HG03135 (cell line): ENCODE measurements at regions not wholly inside any gene's neighbourhood (a gene's known extent, or its start where the extent isn't known, plus 50 kb on each side); places are given as distances from the start of the nearest gene placed in this dataset.
"Not testable (repeated sequence)": the region's sequence is repeated elsewhere in the genome, so short reads cannot be mapped to it uniquely, and the experiment has no call there.

ENCODE experiments used
- ATAC-seq: cut with Tn5 transposase; IDR thresholded peaks from one replicate; pipeline ENCODE4 v1.9.1; 2021; ENCODE audit warnings: mild to moderate bottlenecking, moderate library complexity; ENCODE audit not compliant: unreplicated experiment

- no peak for ATAC-seq
Observed at GRCh38 chrX:40852586-40852985, 117.2 kb upstream of the MED14 start.

- ATAC-seq = no peak
Observed at GRCh38 chrX:40853004-40853815, 117.9 kb upstream of the MED14 start.

GRCh38 chrX:40853816-40854123 lies 118.4 kb upstream of the MED14 start:
- ATAC-seq = no peak

GRCh38 chrX:40854242-40854641 lies 118.9 kb upstream of the MED14 start:
- ATAC-seq = no peak

GRCh38 chrX:40855411-40855810 lies 120.1 kb upstream of the MED14 start:
- no peak for ATAC-seq

GRCh38 chrX:40855932-40856515 lies 120.7 kb upstream of the MED14 start:
- no peak for ATAC-seq

GRCh38 chrX:40861952-40862554 lies 126.7 kb upstream of the MED14 start:
- ATAC-seq = not testable (repeated sequence)

- ATAC-seq = not testable (repeated sequence)
Observed at GRCh38 chrX:40863260-40863659, 127.9 kb upstream of the MED14 start.

- no peak for ATAC-seq
Observed at GRCh38 chrX:40863671-40864070, 128.3 kb upstream of the MED14 start.

GRCh38 chrX:40864972-40865371 lies 129.6 kb upstream of the MED14 start:
- no peak for ATAC-seq

- no peak for ATAC-seq
Observed at GRCh38 chrX:40866893-40867292, 131.6 kb upstream of the MED14 start.

- no peak for ATAC-seq
Observed at GRCh38 chrX:40867352-40867751, 132.0 kb upstream of the MED14 start.

GRCh38 chrX:40868868-40869267 lies 133.5 kb upstream of the MED14 start:
- no peak for ATAC-seq

- ATAC-seq = not testable (repeated sequence)
Observed at GRCh38 chrX:40870982-40871381, 135.6 kb upstream of the MED14 start.

- no peak for ATAC-seq
Observed at GRCh38 chrX:40871385-40872082, 136.2 kb upstream of the MED14 start.

GRCh38 chrX:40872351-40872750 lies 137.0 kb upstream of the MED14 start:
- ATAC-seq = no peak

GRCh38 chrX:40875476-40875875 lies 140.1 kb upstream of the MED14 start:
- ATAC-seq = no peak

GRCh38 chrX:40877887-40878286 lies 142.5 kb upstream of the MED14 start:
- no peak for ATAC-seq

GRCh38 chrX:40878766-40879165 lies 143.4 kb upstream of the MED14 start:
- no peak for ATAC-seq

GRCh38 chrX:40879172-40879571 lies 143.8 kb upstream of the MED14 start:
- ATAC-seq = not testable (repeated sequence)

GRCh38 chrX:40880712-40881111 lies 145.4 kb upstream of the MED14 start:
- ATAC-seq = no peak
